HG03571 (cell line): ENCODE measurements at regions not wholly inside any gene's neighbourhood (a gene's known extent, or its start where the extent isn't known, plus 50 kb on each side); places are given as distances from the start of the nearest gene placed in this dataset.

Experiments
- ATAC-seq: cut with Tn5 transposase; IDR thresholded peaks from one replicate; pipeline ENCODE4 v1.9.1; 2021; ENCODE audit not compliant: unreplicated experiment

DNA sequence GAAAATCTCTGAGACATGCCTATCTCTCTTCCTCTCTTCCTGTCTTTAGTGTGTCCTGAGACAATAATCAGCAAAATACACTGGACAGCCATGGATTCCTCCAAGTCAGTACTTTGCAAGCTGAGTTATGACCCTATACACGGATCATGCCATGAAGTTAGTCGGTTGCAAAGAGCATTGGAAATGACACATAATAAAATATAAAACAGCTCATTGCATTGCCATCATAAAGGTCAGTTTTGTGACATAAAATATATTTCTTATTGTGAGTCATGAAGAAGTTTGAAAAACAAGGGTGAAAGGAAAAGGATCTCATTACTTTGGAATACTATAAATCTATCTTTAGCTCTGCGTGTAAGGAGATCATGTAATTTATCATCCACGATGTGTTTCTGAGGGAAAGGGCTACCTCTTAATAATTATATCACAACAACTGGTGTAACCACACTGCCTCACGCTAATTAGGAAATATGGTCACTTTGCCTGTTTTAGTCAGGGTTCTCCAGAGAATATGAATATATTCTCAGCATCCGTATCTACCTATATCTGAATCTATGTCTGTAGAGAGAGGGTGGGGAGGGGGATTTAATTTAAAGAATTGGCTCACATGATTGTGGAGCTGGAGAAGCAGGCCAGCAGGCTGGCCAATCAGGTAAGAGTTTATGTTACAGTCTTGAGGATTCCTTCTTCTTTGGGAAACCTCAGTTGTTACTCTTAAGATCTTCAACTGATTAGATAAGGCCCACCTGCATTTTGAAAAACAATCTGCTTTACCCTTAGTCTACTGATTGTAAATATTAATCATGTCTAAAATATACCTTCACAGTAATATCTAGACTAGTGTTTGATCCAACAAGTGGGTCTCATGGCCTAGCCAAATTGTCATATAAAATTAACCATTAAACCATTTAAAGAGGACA is 198.8 kb downstream of the FAT3 start:
- no peak for ATAC-seq

- no peak for ATAC-seq
These were observed 199.7 kb downstream of the FAT3 start for GRCh38 chr11:92424281-92424680.

- ATAC-seq, result no peak
These were observed 200.5 kb downstream of the FAT3 start for GRCh38 chr11:92425127-92425526.

GRCh38 chr11:92432515-92432914 is 207.9 kb downstream of the FAT3 start:
- no peak for ATAC-seq

- ATAC-seq, result no peak
These were observed 211.7 kb downstream of the FAT3 start for GRCh38 chr11:92436034-92436920.

DNA sequence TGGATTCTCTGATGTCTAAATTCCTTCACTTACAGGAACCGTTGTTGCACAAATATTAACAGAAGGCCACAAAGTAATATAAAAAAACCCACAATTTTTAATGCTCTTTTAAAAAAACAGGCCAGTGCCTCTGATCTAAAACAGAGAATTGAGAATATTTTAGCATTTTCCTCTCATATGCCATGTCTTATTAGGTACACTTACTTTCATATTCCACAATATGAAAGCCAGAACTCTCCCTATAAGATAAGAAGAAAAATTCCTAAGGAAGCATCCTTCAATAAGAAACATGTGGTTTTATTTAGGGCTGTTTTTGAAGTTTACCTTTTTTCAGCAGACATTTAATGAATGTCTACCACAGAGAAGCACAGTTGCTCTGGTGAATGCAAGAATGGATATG is 214.5 kb downstream of the FAT3 start:
- ATAC-seq, result no peak

GRCh38 chr11:92440701-92441442 is 216.3 kb downstream of the FAT3 start:
- ATAC-seq, result no peak

DNA sequence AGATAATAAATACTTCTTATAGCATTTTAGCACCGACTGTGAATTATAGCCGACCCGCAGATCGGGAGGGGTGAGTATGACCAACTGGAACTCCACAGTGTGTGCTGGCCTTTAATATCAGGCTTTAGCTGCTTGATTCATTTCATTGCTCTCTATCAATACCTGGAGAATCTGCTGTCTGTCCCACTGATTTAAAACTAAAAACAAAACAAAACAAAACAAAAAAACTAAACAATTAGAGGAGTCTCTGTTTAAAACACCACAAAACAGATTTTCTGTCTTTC is 216.8 kb downstream of the FAT3 start:
- ATAC-seq, result no peak

GRCh38 chr11:92443199-92443598 is 218.6 kb downstream of the FAT3 start:
- ATAC-seq, result no peak

DNA sequence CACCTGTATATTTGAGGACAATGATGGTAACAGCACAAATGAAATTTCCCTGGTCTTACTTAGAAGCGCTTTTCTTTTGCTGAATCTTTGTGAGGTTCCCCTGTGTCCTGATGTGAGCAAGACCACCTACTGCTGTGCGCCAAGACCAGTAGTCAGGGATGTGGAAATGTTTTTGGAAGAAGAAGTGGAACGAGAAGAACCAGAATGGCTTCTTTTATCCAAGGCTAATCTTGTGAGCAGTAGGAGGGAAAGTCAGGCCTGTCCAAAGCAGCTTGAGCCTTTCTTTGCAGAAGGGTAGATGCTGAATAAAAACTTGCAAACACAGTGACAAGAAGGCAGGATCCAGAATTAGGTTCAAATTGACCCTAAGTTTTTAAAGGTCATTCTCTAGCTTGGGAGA is 223.0 kb downstream of the FAT3 start:
- ATAC-seq, result no peak

DNA sequence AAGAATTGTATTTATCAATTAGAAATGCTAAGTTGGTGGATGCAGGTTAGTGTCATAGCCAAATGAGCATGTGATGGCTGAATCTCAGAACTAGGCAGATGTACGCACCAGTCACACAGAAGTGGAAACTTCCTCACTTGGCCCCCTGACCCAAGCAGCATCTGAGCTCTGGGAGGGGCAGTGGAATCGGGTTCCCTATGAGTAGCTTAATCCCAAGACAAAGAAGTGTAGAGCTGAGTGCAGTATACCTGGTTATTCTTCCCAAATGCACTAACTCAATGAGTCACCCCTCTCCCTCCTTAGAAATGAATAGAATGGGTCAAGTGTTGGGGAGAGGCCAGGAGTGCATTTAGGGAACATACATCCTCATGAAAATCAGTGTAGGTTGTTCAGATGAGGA is 224.6 kb downstream of the FAT3 start:
- ATAC-seq, result no peak

DNA sequence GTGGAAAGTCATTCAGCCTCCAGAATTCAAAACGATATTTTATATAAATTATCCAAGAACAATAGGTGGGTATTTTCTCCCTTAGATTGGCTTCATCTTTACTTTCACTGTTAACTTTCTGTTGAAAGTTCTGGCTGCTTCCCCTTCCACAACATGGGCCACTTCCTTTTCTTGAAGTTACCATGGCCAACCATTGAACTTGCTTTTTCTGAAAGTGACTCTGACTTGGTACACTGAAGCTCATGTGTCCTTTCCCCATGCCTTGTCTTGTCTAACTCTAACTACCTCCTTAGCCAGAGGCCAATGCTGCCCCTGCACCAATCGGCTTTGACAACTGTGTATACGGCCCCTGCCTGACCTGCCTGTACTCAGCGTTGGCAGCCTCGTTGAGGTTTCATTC is 225.2 kb downstream of the FAT3 start:
- no peak for ATAC-seq

GRCh38 chr11:92451063-92451462 is 226.4 kb downstream of the FAT3 start:
- ATAC-seq, result no peak

GRCh38 chr11:92453055-92453454 is 228.4 kb downstream of the FAT3 start:
- ATAC-seq, result no peak

DNA sequence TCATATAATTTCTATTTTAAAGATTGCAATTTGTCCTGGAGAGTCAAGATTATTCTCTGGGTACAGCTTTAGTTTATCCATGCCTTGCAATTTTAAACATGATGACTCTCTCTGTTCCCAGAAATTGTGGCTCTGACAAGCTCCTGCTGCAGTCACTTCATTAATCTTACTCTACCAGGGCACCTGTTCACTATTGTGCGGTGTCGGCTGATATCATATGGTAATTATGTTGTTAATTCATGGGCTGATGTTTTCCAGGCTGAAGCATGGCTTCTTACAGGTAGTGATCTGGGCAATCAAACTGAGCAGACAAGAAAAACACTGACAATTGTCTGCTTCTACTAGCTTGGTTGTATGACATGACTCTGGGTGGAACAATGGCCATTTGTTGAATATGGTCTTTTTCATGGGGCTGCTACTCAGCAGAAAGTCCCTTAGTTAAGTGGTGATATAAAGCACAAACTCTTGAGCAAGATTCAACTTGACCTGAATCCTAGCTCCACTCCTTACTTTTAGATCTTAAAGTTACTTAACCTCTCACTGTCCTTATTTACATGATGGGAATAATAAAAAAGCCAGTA is 230.7 kb downstream of the FAT3 start:
- ATAC-seq, result no peak

GRCh38 chr11:92457250-92457649 is 232.6 kb downstream of the FAT3 start:
- no peak for ATAC-seq

DNA sequence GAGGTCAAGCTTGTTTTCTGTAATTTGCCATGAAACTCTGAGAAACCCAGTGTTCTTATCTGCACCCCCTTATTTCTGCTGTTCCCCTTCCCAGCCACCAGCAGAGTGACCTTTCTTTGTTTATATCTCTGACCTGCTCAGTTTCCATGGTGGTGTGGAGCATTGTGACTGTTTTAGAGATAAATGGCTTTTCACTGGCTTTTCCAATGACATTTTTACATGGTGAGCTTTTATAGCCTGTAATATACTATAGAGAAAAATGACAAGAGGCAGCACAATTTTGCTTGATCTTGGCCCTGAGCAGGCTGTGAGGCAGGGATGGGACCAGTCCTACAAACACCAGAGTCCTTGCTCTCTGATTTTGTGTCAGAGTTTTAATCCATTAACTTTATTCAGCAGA is 233.9 kb downstream of the FAT3 start:
- no peak for ATAC-seq

GRCh38 chr11:92460213-92460612 is 235.6 kb downstream of the FAT3 start:
- ATAC-seq, result no peak

DNA sequence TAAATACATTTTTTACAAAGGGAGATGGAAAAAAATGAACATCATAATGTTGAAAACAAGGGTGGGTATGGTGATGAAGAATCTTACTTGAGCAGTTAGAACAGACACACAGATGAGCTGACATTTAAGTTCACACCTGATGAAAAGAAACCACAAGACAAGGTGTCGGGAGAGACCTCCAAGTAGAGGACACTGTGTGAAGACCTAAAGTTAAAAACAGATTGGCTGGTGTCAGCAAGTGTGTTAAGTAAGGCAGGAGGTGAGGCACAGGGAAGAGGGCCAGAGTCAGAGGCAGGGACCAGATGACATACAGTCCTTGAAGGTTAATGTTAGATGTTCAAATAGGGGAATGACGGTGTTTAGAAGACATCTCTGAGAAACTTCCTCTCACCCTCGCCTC is 236.8 kb downstream of the FAT3 start:
- no peak for ATAC-seq

DNA sequence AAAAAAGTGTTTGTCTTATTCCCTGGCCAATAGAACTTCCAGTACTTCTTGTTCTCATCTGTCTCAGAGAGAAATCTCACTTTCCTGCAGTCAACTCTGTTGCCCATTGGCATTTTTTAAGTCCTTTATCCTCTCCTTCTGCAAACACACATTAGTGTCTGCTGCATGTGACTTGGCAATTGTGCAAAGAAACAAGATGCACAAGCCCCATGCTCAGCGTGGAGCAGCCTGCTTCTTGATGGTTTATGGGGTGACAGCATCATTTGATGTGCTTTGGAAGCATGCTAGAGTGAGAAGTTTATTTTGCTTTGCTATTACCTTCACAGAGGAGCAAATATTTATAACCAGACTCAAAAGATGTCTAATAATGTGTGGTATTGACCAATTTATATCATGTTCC is 238.2 kb downstream of the FAT3 start:
- no peak for ATAC-seq

- ATAC-seq, result no peak
These were observed 240.2 kb downstream of the FAT3 start for GRCh38 chr11:92464822-92465221.
